K562 (cell line): ENCODE measurements at regions not wholly inside any gene's neighbourhood (a gene's known extent, or its start where the extent isn't known, plus 50 kb on each side); places are given as distances from the start of the nearest gene placed in this dataset.

Experiments used
- ATAC-seq: fragments of 200-7000 bp; cut with Tn5 transposase; 3 replicates; pipeline ENCODE4 v1.9.1; 2020; ENCODE audit warnings: moderate library complexity
- BruUV-seq: library from RNA; stranded (reverse); fragments of 400-500 nt; replicated peaks from 2 replicates; lab custom pipeline; 2021; lab: Mats Ljungman, UMichigan
- CTCF ChIA-PET: fragments of 300-600 bp; formaldehyde crosslinking; extraction: SDS; loops from one replicate; lab custom pipeline; 2021; ENCODE audit warnings: low intra/inter-chr PET ratio; lab: Yijun Ruan, JAX
- POLR2A ChIA-PET: fragments of 300-600, 350-650 bp; sonication (Branson Sonifier 250); formaldehyde crosslinking; extraction: SDS; loops from one replicate; lab custom pipeline; 2021; ENCODE audit warnings: antibody characterized with exemption, inconsistent platforms; lab: Yijun Ruan, JAX
- DNase-seq, 4 experiments: peaks; one replicate each; pipeline versions ENCODE4 v3.0.0 to v3.0.0-alpha.2; 2011 to 2018; ENCODE audit warnings: low spot score in 3 of 4, mixed read lengths in 3 of 4; ENCODE audit errors: extremely low read depth in 1 of 4
- FAIRE-seq: peaks from 2 replicates; lab custom pipeline; 2011; peaks lifted over from hg19 to GRCh38; lab: Jason Lieb, UNC
- H2AFZ ChIP-seq: 2 replicates; pipeline ENCODE4 v1.6.0; 2011; ENCODE audit warnings: low read depth, low read length, control low read depth, inconsistent platforms
- H3K27ac ChIP-seq: fragments of 200-600 bp; 3 replicates; pipeline ENCODE4 v1.8.0; 2011; ENCODE audit warnings: low read depth, mild to moderate bottlenecking, control low read depth, inconsistent platforms, low read length, moderate library complexity, mixed read lengths; ENCODE audit errors: extremely low read depth
- H3K27me3 ChIP-seq, 2 experiments: fragments of 300-600 bp in 1 of 2; 2 replicates in 1 of 2; 3 replicates in 1 of 2; pipeline versions ENCODE4 v1.6.0 to v1.8.0; 2011; ENCODE audit warnings: inconsistent platforms in 2 of 2, low read length in 2 of 2, mild to moderate bottlenecking in 1 of 2, mixed read lengths in 1 of 2, moderate library complexity in 1 of 2; ENCODE audit not compliant: control insufficient read depth in 2 of 2, insufficient read depth in 2 of 2
- H3K36me3 ChIP-seq: fragments of 300-600 bp; 3 replicates; pipeline ENCODE4 v1.8.0; 2011; ENCODE audit warnings: mild to moderate bottlenecking, low read length, inconsistent platforms; ENCODE audit not compliant: control insufficient read depth, insufficient read depth
- H3K4me1 ChIP-seq, 2 experiments: fragments of 200-600 bp in 1 of 2; replicated peaks in 1 of 2; 2 replicates in 1 of 2; 3 replicates in 1 of 2; pipeline versions ENCODE4 v1.5.1 to v1.8.0; 2011; ENCODE audit warnings: inconsistent platforms in 2 of 2, low read length in 2 of 2, mild to moderate bottlenecking in 1 of 2, mixed read lengths in 1 of 2, moderate library complexity in 1 of 2; ENCODE audit not compliant: control insufficient read depth in 2 of 2, insufficient read depth in 2 of 2
- H3K4me2 ChIP-seq: 2 replicates; pipeline ENCODE4 v1.6.1; 2011; ENCODE audit warnings: low read length, control low read depth, inconsistent platforms, mixed read lengths; ENCODE audit not compliant: insufficient read depth
- H3K4me3 ChIP-seq: fragments of 200-600 bp; sonication (generic), shearing (Covaris generic); 2 replicates; pipeline ENCODE4 v1.5.1; 2016; ENCODE audit warnings: control low read depth, inconsistent platforms
- H3K79me2 ChIP-seq: fragments of 200-600 bp; 3 replicates; pipeline ENCODE4 v1.8.0; 2011; ENCODE audit warnings: low read length, inconsistent platforms; ENCODE audit not compliant: control insufficient read depth, insufficient read depth
- H3K9ac ChIP-seq, 2 experiments: 2 replicates each; pipeline versions ENCODE4 v1.6.0 to v1.6.1; 2011; ENCODE audit warnings: low read depth in 2 of 2, low read length in 2 of 2, control low read depth in 1 of 2, inconsistent platforms in 1 of 2, mild to moderate bottlenecking in 1 of 2, mixed read lengths in 1 of 2; ENCODE audit not compliant: insufficient read depth in 1 of 2
- H3K9me1 ChIP-seq: one replicate; pipeline ENCODE4 v1.6.0; 2011; ENCODE audit warnings: inconsistent platforms, mild to moderate bottlenecking, low read length, moderate library complexity; ENCODE audit not compliant: control insufficient read depth, insufficient read depth
- H3K9me3 ChIP-seq: replicated peaks from 2 replicates; pipeline ENCODE4 v1.5.1; 2011; ENCODE audit warnings: low read depth, low read length, inconsistent platforms; ENCODE audit not compliant: control insufficient read depth, insufficient read depth
- H4K20me1 ChIP-seq: replicated peaks from 2 replicates; pipeline ENCODE4 v1.6.1; 2011; ENCODE audit warnings: low read length, inconsistent platforms, mixed read lengths; ENCODE audit not compliant: control insufficient read depth, insufficient read depth
- CTCF ChIP-seq, 3 experiments: IDR thresholded peaks in 2 of 3; conservative IDR thresholded peaks in 1 of 3; 2 replicates each; pipeline ENCODE4 v1.5.1; 2011 to 2012; ENCODE audit warnings: low read length in 3 of 3, mild to moderate bottlenecking in 3 of 3, control low read depth in 2 of 3, improper control_type of control experiment in 1 of 3, inconsistent platforms in 1 of 3, low read depth in 1 of 3, mixed read lengths in 1 of 3, moderate library complexity in 1 of 3; ENCODE audit not compliant: insufficient read depth in 2 of 3
- GTF2B ChIP-seq: IDR thresholded peaks from 2 replicates; pipeline ENCODE4 v1.6.1; 2011; ENCODE audit not compliant: insufficient read length; ENCODE audit errors: extremely low read depth
- HIVEP1 ChIP-seq: fragments of 250-450 bp; sonication (Bioruptor Pico); IDR thresholded peaks from 2 replicates; pipeline ENCODE4 v1.4.0; 2020; ENCODE audit warnings: mild to moderate bottlenecking
- PML ChIP-seq: IDR thresholded peaks from 2 replicates; pipeline ENCODE4 v1.6.1; 2012; ENCODE audit warnings: low read length, inconsistent platforms
- SETDB1 ChIP-seq: IDR thresholded peaks from one replicate; pipeline ENCODE4 v1.6.1; 2012; ENCODE audit warnings: low read length, control low read depth, inconsistent platforms
- ZNF384 ChIP-seq: IDR thresholded peaks from 2 replicates; pipeline ENCODE4 v1.6.1; 2012; ENCODE audit warnings: low read depth, low read length, improper control_type of control experiment
- ZNF589 ChIP-seq: fragments of 200-800 bp; sonication (Bioruptor generic); IDR thresholded peaks from 2 replicates; pipeline ENCODE4 v1.6.1; 2016; ENCODE audit warnings: low read depth, missing genetic modification characterization, missing compliant biosample characterization
- WGBS: fragments of 100-300 bp; shearing (Covaris generic); methylation state at CpG from one replicate; pipeline ENCODE4 v1.1.6; 2016; ENCODE audit warnings: low coverage, mixed read lengths; ENCODE audit not compliant: insufficient coverage; ENCODE audit errors: missing lambda C conversion rate; 5-methylcytosine and 5-hydroxymethylcytosine counted together
- in situ Hi-C: fragments of 300-500 bp; cut with MboI; formaldehyde crosslinking; loops from 4 replicates; pipeline ENCODE4 v1.15.0; 2018; ENCODE audit warnings: inconsistent platforms, mixed read lengths
- intact Hi-C: fragments of 100-400 bp; cut with micrococcal nuclease; formaldehyde crosslinking; loops from 2 replicates; pipeline ENCODE4 v1.14.2; 2022

- no peak for TF ChIP-seq GTF2B
- no peak for TF ChIP-seq ZNF589 (CRISPR knock-in tag)
- no peak for TF ChIP-seq HIVEP1 (CRISPR knock-in tag)
These were observed 108.4 kb upstream of the SLC22A23 start (continued) for GRCh38 chr6:3565291-3565690.

- Histone ChIP-seq H3K9me1 (no peaks in the 10 kb centered on the region), H3K9ac (no peak overlapping the region), H3K9me3 (no peaks in the 10 kb centered on the region), H2AFZ (no peak overlapping the region), H4K20me1 (no peaks in the 10 kb centered on the region), H3K36me3 (no peaks in the 10 kb centered on the region), H3K79me2 (no peaks in the 10 kb centered on the region), H3K4me3 (no peak overlapping the region), H3K27me3 (peaks cover 10 to 35% of the 10 kb centered on the region in 2 experiments; a peak in 4 of 5 replicates), H3K27ac (no peak overlapping the region), H3K4me1 (no peaks in the 10 kb centered on the region), H3K4me2 (no peak overlapping the region)
- ATAC-seq (peak; percentile 70), DNase-seq (no peak), FAIRE-seq (no peak)
- POLR2A ChIA-PET: interaction anchor here (1.1 kb wide), 1 partner anchor 10 kb away, joined by 3 read pairs; no protein-coding TSS in a partner anchor
- CTCF ChIA-PET: no interaction called here
- no TSS peak for BruUV-seq
- intact Hi-C loops: no loop called here
- WGBS: 7% methylated on average over 1 of the region's 1 CpG
- in situ Hi-C loops: no loop called here
- TF ChIP-seq PML (no peak), CTCF (IDR thresholded peaks at IDR 0.05 in 2 of 3, conservative IDR thresholded peaks at IDR 0.05 in 1 of 3; ENCODE audit: insufficient read depth in 2 of 3, low read depth in 1 of 3, low read length in 3 of 3) (0 out of 6 replicates have a peak, but pooled peaks of 1 of the 3 experiments have one; percentile 10), SETDB1 (no peak), ZNF384 (peak; percentile 70)
- TF ChIP-seq, all 486 proteins: peak for 2
These were observed 104.9 kb upstream of the SLC22A23 start for GRCh38 chr6:3561725-3562124.
